SK-N-SH (cell line): ENCODE measurements at regions not wholly inside any gene's neighbourhood (a gene's known extent, or its start where the extent isn't known, plus 50 kb on each side); places are given as distances from the start of the nearest gene placed in this dataset.
"Not testable (repeated sequence)": the region's sequence is repeated elsewhere in the genome, so short reads cannot be mapped to it uniquely, and the experiment has no call there.

Experiments
- CTCF ChIA-PET: fragments of 300-600, 350-600 bp; formaldehyde crosslinking; extraction: SDS; loops from one replicate; lab custom pipeline; 2021; lab: Yijun Ruan, JAX
- POLR2A ChIA-PET: fragments of 350-600 bp; sonication (Branson Sonifier 250); formaldehyde crosslinking; extraction: SDS; loops from one replicate; lab custom pipeline; 2020; ENCODE audit warnings: antibody characterized with exemption, inconsistent platforms; lab: Yijun Ruan, JAX
- DNase-seq: peaks from one replicate; pipeline ENCODE4 v3.0.0; 2012
- H2AFZ ChIP-seq: fragments of 200-600 bp; sonication (generic); 2 replicates; pipeline ENCODE4 v1.8.1; 2016; ENCODE audit warnings: antibody characterized with exemption, mild to moderate bottlenecking, low read depth
- H3F3A ChIP-seq: fragments of 200-600 bp; sonication (generic); replicated peaks from 2 replicates; pipeline ENCODE3; 2016; ENCODE audit warnings: antibody characterized with exemption, mild to moderate bottlenecking; ENCODE audit not compliant: insufficient read depth
- H3K27ac ChIP-seq, 2 experiments: fragments of 200-500 bp in 1 of 2; fragments of 200-600 bp in 1 of 2; sonication (Bioruptor generic) in 1 of 2; sonication (generic), shearing (Covaris generic) in 1 of 2; 2 replicates each; pipeline versions ENCODE4 v1.5.1 to v1.6.1; 2014 to 2016; ENCODE audit warnings: low read depth in 2 of 2, inconsistent platforms in 1 of 2, low read length in 1 of 2, mild to moderate bottlenecking in 1 of 2, mixed read lengths in 1 of 2
- H3K27me3 ChIP-seq: fragments of 200-600 bp; sonication (generic), shearing (Covaris generic); 2 replicates; pipeline ENCODE4 v1.6.1; 2016; ENCODE audit warnings: mixed run types; ENCODE audit not compliant: insufficient read depth
- H3K36me3 ChIP-seq, 2 experiments: fragments of 200-500 bp in 1 of 2; fragments of 200-600 bp in 1 of 2; sonication (Bioruptor generic) in 1 of 2; sonication (generic) in 1 of 2; replicated peaks in 1 of 2; 2 replicates each; pipeline versions ENCODE3 to v1.5.1; 2014 to 2016; ENCODE audit warnings: low read length in 1 of 2, mild to moderate bottlenecking in 1 of 2; ENCODE audit not compliant: insufficient read depth in 2 of 2, control insufficient read depth in 1 of 2
- H3K4me1 ChIP-seq, 2 experiments: fragments of 200-500 bp in 1 of 2; fragments of 200-600 bp in 1 of 2; sonication (Bioruptor generic) in 1 of 2; sonication (generic), shearing (Covaris generic) in 1 of 2; 2 replicates each; pipeline versions ENCODE4 v1.5.1 to v1.6.1; 2014 to 2016; ENCODE audit warnings: low read depth in 1 of 2, low read length in 1 of 2, mixed run types in 1 of 2; ENCODE audit not compliant: insufficient read depth in 2 of 2, control insufficient read depth in 1 of 2
- H3K4me2 ChIP-seq: fragments of 200-600 bp; sonication (generic), shearing (Covaris generic); 2 replicates; pipeline ENCODE4 v1.6.1; 2017; ENCODE audit warnings: mixed run types
- H3K4me3 ChIP-seq, 2 experiments: fragments of 200-500 bp in 1 of 2; fragments of 200-600 bp in 1 of 2; sonication (Bioruptor generic) in 1 of 2; sonication (generic), shearing (Covaris generic) in 1 of 2; 2 replicates each; pipeline versions ENCODE4 v1.5.1 to v1.8.1; 2014 to 2016; ENCODE audit warnings: low read depth in 2 of 2, inconsistent platforms in 1 of 2, low read length in 1 of 2, mild to moderate bottlenecking in 1 of 2, mixed read lengths in 1 of 2, moderate library complexity in 1 of 2
- H3K79me2 ChIP-seq: fragments of 200-600 bp; sonication (generic); 2 replicates; pipeline ENCODE4 v1.8.1; 2017; ENCODE audit warnings: mild to moderate bottlenecking; ENCODE audit not compliant: insufficient read depth
- H3K9ac ChIP-seq: fragments of 200-600 bp; sonication (generic); 2 replicates; pipeline ENCODE4 v1.6.1; 2017; ENCODE audit warnings: mixed run types
- H3K9me2 ChIP-seq: fragments of 200-600 bp; sonication (generic); 2 replicates; pipeline ENCODE4 v1.6.1; 2017; ENCODE audit warnings: mixed run types
- H3K9me3 ChIP-seq: fragments of 200-600 bp; sonication (generic); 2 replicates; pipeline ENCODE4 v1.6.1; 2017; ENCODE audit warnings: mixed run types, mild to moderate bottlenecking, moderate library complexity
- H4K20me1 ChIP-seq: fragments of 200-600 bp; sonication (generic); 2 replicates; pipeline ENCODE4 v1.6.1; 2017; ENCODE audit warnings: mild to moderate bottlenecking, mixed run types; ENCODE audit not compliant: insufficient read depth
- ELF1 ChIP-seq: IDR thresholded peaks from 2 replicates; pipeline ENCODE4 v1.4.0; 2012
- FOXM1 ChIP-seq: IDR thresholded peaks from 2 replicates; pipeline ENCODE4 v1.4.0; 2012; ENCODE audit warnings: low read depth, mild to moderate bottlenecking
- GATA2 ChIP-seq: sonication (generic); formaldehyde crosslinking; IDR thresholded peaks from 2 replicates; pipeline ENCODE4 v1.5.0; 2020; ENCODE audit warnings: mild to moderate bottlenecking, missing genetic modification reagents
- NRF1 ChIP-seq: IDR thresholded peaks from 2 replicates; pipeline ENCODE4 v1.6.1; 2012; ENCODE audit warnings: low read depth, mild to moderate bottlenecking, low read length
- PBX3 ChIP-seq: IDR thresholded peaks from 2 replicates; pipeline ENCODE4; 2012
- POLR2AphosphoS5 ChIP-seq: IDR thresholded peaks from 2 replicates; pipeline ENCODE4 v1.6.1; 2012; ENCODE audit warnings: low read depth, low read length
- RCOR1 ChIP-seq: fragments of 150-350 bp; IDR thresholded peaks from 2 replicates; pipeline ENCODE4 v1.6.1; 2017; ENCODE audit warnings: antibody characterized with exemption, low read length
- RFX5 ChIP-seq: IDR thresholded peaks from 2 replicates; pipeline ENCODE4 v1.6.1; 2012; ENCODE audit warnings: mild to moderate bottlenecking, improper control_type of control experiment, low read length
- SIN3A ChIP-seq: IDR thresholded peaks from 2 replicates; pipeline ENCODE4 v1.6.1; 2012; ENCODE audit warnings: low read depth, mild to moderate bottlenecking, low read length, moderate library complexity, borderline replicate concordance
- TCF12 ChIP-seq: IDR thresholded peaks from 2 replicates; pipeline ENCODE4 v1.4.0; 2012
- TEAD4 ChIP-seq: IDR thresholded peaks from 2 replicates; pipeline ENCODE4 v1.4.0; 2012; ENCODE audit warnings: mild to moderate bottlenecking, borderline replicate concordance; ENCODE audit not compliant: insufficient read depth
- YY1 ChIP-seq: IDR thresholded peaks from 2 replicates; pipeline ENCODE4 v1.4.0; 2012; ENCODE audit warnings: low read depth, mild to moderate bottlenecking
- WGBS: methylation state at CpG from one replicate; pipeline ENCODE4 v1.1.6; 2017; ENCODE audit warnings: low lambda C conversion rate; 5-methylcytosine and 5-hydroxymethylcytosine counted together

GRCh38 chr5:152649609-152650008, 244.5 kb upstream of the NMUR2 start:
- no peak overlapping the region for H3K27ac ChIP-seq
- no peaks in the 10 kb centered on the region for H3K27me3 ChIP-seq
- H3K36me3 ChIP-seq: no peaks in the 10 kb centered on the region
- TF ChIP-seq FOXM1 (no peak), SIN3A (no peak), NRF1 (no peak), POLR2AphosphoS5 (no peak), RCOR1 (no peak), PBX3 (no peak), TCF12 (no peak), YY1 (no peak), ELF1 (no peak), RFX5 (no peak), GATA2 (CRISPR knock-in tag) (no peak)
- TF ChIP-seq, all 33 proteins: peak for 0
- no peak for DNase-seq
- H3F3A ChIP-seq: no peaks in the 10 kb centered on the region
- no peak overlapping the region for H2AFZ ChIP-seq
- H3K9me3 ChIP-seq: no peaks in the 10 kb centered on the region
- H3K4me3 ChIP-seq: no peak overlapping the region
- H3K9ac ChIP-seq: no peak overlapping the region
- POLR2A ChIA-PET: no interaction called here
- no peaks in the 10 kb centered on the region for H3K9me2 ChIP-seq
- CTCF ChIA-PET: interaction anchor here (1.1 kb wide), 1 partner anchor 10 kb away, joined by 3 read pairs; no protein-coding TSS in a partner anchor
- no peaks in the 10 kb centered on the region for H3K4me1 ChIP-seq
- H3K4me2 ChIP-seq: no peak overlapping the region
- H4K20me1 ChIP-seq: no peaks in the 10 kb centered on the region
- no peaks in the 10 kb centered on the region for H3K79me2 ChIP-seq

- Histone ChIP-seq H3K9ac (no peak overlapping the region), H3K36me3 (no peaks in the 10 kb centered on the region), H3K9me2 (no peaks in the 10 kb centered on the region), H3K27ac (no peak overlapping the region), H3K27me3 (no peaks in the 10 kb centered on the region), H3K4me2 (no peak overlapping the region), H4K20me1 (no peaks in the 10 kb centered on the region), H3K4me1 (no peaks in the 10 kb centered on the region), H3K9me3 (no peaks in the 10 kb centered on the region), H3F3A (no peaks in the 10 kb centered on the region), H3K79me2 (no peaks in the 10 kb centered on the region), H2AFZ (no peak overlapping the region), H3K4me3 (no peak overlapping the region)
- POLR2A ChIA-PET: no interaction called here
- CTCF ChIA-PET: no interaction called here
- 5% methylated on average over 3 of the region's 3 CpGs for whole genome bisulfite sequencing
- no peak for DNase-seq
- TF ChIP-seq TEAD4: no peak
Measured at GRCh38 chr5:152650413-152650812, 245.3 kb upstream of the NMUR2 start.

- H3K27ac ChIP-seq, H3K9me2 ChIP-seq, POLR2A ChIA-PET, H3K9ac ChIP-seq, H3K27me3 ChIP-seq, H3F3A ChIP-seq, DNase-seq, H3K4me2 ChIP-seq, H2AFZ ChIP-seq, H3K36me3 ChIP-seq, H3K4me3 ChIP-seq, H3K4me1 ChIP-seq, H4K20me1 ChIP-seq, H3K79me2 ChIP-seq, CTCF ChIA-PET, H3K9me3 ChIP-seq: not testable (repeated sequence)
- WGBS: 13% methylated on average over 9 of the region's 18 CpGs
Measured at GRCh38 chr5:152659470-152659869, 254.4 kb upstream of the NMUR2 start.
